NCI-H2196 (cell line): ENCODE measurements at regions not wholly inside any gene's neighbourhood (a gene's known extent, or its start where the extent isn't known, plus 50 kb on each side); places are given as distances from the start of the nearest gene placed in this dataset.
"Not testable (repeated sequence)": the region's sequence is repeated elsewhere in the genome, so short reads cannot be mapped to it uniquely, and the experiment has no call there.

Experiments
- DNase-seq: peaks from one replicate; lab custom pipeline; 2025; ENCODE audit not compliant: unreplicated experiment; lab: John Stamatoyannopoulos, UW

DNA sequence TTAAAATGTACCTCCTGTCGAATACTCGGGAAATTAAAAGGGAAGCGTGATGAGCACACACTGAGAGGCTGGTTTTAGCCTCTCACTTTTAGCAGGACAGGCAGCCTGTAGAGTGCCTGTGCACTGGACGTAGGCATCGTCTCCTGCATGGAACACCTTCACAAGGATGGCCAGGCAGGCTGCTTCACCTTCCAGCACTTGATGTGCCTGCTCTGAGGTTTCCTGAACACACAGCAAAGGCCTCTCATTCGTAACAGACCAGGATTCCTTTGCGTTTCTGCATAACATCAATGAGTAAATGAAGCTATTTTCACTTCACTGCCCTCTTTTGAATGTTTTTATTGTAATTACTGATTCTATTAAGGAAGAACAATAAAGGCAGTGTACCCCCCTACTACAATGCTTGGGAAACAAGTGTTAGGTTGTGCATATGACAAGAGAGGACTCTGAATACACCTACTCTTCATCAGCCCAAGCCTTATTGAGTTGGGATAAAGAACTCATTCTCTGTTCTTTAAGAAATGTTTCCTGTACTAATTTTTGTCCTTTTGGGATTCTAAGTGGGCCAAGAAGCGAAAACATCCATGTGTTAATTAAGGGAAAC lies 1077.6 kb upstream of the FOXG1 start:
- DNase-seq = no peak

DNA sequence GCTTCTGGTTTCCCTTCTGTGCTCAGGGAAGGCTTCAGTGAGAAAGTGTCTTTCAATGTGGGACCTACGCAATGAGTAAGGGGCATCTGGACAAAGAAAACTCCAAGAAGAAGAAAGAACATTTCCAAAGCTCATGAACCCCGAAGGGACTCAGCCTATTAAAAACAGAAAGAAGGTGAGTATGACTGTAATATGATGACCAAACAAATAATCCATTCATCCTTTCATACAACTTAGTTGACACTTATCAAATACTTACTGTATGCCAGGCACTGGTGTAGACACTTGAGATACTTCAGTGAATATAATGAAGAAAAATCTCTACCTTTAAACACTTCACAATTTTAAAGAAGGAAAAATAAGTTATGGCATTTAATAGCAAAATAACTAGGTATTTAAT lies 1054.2 kb upstream of the FOXG1 start:
- no peak for DNase-seq

DNA sequence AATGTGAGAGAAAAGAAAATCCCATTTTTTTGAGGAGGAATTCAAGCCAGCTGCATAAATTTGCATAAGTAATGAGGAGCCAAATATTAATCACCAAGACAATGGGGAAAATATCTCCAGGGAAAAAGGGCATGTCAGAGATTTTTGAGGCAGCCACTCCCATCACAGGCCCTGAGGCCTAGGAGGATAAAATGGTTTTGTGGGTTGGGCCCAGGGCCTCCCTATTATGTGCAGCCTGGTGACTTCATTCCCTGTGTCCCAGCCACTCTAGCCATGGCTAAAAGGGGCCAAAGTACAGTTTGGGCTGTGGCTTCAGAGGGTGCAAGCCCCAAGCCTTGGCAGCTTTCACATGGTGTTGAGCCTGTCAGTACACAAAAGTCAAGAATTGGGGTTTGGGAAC lies 1051.0 kb upstream of the FOXG1 start:
- DNase-seq = no peak

DNA sequence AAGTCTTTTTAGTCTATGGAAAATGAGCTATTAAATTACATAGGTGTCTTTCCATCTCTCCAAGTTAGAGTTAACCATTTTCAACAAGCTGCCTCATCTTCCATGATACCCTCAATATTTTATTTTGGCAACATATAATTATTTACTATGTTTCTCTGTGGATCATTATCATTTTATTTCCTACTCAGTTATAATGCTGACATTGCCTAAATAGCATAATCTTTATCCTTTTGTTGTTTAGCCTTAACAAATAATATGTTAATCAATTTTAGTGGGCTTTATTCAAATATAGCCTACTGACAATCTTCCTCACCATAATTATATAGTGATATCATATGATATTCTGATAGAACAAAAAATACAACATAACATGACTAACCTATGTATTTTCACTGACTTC lies 1044.8 kb upstream of the FOXG1 start:
- no peak for DNase-seq

DNA sequence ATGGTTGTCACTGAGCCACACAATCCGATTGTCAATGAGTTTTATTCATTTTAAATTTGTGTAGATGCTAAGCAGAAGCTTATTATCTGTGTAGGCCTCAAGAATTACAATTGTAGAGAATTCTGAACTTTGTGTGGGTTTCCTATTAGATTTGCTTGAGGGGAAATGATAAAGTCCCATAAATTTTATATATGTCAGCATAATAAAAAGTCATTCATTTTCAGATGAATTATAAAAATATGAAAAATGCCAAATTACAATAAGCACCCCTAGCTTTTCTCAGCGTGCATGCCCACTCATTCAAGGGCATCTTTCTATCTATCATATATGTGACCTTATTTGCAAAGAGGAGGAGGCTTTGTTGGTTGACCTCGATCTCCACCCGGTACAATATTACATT lies 1041.1 kb upstream of the FOXG1 start:
- no peak for DNase-seq

DNA sequence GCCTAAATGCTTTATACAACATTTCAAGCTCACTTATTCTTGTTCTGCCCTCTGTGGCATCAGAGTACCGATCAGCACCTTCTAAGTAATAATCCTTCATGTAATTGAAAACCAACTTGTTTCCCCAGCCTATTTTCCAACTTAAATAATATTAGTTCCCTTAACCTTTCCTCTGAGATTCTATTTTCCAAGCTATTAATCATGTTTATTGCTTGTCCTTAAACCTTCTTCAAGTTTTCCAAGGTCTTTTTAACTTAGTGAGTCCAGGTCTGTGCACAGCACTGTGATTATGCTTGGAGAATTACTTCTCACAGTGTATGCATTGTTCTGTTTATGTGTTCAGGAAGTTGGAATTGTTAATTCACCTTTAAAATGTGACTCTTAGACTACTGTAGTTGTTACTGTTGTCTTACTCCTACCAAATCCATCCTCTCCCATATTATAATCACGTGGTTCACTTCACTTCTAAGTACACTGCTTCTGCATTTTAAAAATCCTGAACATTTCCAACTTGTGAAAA lies 1039.3 kb upstream of the FOXG1 start:
- DNase-seq = no peak

DNA sequence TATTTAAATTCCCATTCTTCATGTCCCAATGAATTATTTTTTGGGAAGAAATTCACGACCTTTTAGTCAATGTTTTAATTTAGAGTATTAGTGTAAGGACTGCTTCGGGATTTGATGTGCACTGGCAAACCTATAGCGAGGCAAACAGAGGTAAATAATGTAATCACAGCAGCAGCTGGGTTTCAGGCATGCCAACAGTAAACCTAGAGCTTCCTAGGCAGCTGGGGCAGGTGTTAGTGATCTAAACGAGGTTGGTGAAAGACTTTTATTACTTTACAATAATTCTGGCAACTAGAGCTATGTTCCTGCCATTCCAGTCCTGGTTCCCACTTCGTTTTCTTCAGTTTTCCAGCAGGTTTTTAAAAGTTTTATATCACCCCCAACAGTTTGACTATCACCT lies 1036.4 kb upstream of the FOXG1 start:
- no peak for DNase-seq

DNA sequence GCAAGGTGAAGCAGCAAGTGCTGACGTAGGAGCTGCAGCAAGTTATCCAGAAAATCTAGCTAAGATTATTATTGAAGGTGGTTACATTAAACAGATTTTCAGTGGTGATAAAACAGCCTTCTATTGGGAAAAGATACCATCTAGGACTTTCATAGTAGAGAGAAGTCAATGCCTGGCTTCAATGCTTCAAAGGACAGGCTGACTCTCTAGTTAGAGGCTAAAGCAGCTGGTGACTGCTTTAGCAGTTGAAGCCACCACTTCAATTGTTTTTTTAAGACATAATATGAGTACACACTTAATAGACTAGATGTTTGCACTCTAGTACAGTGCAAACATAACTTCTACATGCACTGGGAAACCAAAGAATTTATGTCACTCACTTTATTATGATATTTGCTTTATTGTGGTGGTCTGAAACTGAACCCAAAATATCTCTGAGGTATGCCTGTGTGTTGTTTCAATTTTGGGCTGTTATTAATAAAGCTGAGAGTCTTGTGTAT lies 1026.9 kb upstream of the FOXG1 start:
- peak; percentile 47 for DNase-seq

DNA sequence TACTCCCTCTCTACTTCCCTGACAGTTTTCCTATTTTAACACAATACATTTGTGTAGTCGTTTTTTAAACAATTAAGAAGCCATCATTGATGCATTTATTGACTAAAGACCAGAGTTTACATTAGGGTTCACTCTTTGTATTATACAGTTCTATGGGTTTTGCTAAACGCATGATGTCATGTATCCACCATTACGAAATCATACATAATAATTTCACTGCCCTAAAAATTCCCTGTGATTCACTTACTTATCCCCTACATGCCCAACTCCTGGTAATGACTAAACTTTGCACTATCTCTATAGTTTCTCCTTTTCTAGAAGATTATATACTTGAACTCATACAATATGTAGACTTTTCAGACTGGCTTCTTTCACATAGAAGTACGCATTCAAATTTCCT lies 1016.5 kb upstream of the FOXG1 start:
- DNase-seq = no peak

DNA sequence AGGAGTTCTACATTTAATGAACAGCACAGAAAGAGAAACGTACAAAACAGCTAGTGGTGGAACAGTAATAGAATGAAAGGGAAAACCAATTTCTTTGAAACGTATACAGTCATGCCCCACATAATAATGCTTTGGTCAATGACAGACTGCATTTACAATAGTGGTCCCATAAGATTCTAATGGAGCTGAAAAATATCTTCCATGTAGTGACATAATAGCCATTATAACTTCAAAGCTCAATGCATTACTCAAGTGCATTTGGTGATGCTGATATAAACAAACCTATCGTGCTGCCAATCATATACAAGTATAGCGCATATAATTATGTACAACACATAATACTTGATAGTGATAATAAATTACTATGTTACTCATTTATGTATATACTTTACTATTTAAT lies 1008.9 kb upstream of the FOXG1 start:
- not testable (repeated sequence) for DNase-seq

DNA sequence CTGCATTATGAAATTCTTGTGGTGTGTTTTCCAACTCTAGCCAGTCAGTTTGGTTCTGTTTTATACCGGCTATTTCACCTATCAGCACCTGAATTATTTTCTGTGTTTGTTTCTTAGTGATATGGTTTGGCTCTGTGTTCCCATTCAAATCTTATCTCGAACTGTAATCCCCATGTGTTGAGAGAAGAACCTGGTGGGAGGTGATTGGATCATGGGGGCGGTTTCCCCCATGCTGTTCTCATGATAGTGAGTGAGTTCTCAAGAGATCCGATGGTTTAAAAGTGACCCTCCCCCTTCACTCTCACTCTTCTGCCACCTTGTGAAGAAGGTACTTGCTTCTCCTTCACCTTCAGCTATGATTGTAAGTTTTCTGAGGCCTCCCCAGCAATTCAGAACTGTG lies 1006.2 kb upstream of the FOXG1 start:
- not testable (repeated sequence) for DNase-seq

DNA sequence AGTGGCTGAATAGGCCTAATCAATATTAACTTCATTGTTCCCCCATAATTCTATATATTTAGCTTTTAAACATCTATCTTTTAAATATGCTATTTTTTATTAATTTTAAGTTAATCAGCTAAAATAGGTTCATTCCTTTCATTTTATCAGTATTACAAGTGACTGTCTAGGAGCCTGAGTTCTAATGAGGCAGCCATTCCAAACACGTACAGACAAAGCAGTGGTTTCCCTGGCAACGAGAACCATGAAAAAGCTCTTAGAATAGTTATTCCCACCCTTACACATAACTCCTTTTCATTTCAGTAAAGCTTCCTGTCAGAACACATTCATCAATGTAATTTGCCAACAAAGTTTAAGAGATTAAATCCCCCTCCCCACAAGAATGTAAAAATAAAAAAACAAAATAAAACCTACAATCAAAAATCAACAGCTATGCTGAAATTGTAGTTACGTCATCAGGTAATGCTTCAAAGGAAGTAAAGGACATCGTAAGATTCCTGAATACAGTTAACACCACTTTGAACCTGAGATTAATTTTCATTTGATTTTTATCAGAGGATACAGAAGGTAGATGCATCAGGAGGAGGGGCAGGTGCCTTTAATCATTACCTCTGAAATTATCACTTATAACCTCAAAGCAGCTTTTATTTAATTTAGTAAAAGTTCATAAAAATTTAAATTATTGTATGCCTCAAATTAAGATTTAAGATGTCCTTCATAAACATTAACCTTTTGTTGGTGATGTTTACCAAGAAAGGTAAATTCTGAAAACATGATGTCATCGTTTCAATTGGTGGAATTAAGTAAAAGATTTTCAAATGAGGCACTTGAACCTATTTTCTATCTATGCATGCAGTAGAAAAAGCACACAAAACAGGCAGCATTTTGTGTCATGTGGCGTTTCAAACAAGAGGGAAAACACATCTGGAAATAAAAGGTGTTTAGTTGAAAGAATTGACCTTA lies 967.2 kb upstream of the FOXG1 start:
- not testable (repeated sequence) for DNase-seq

DNA sequence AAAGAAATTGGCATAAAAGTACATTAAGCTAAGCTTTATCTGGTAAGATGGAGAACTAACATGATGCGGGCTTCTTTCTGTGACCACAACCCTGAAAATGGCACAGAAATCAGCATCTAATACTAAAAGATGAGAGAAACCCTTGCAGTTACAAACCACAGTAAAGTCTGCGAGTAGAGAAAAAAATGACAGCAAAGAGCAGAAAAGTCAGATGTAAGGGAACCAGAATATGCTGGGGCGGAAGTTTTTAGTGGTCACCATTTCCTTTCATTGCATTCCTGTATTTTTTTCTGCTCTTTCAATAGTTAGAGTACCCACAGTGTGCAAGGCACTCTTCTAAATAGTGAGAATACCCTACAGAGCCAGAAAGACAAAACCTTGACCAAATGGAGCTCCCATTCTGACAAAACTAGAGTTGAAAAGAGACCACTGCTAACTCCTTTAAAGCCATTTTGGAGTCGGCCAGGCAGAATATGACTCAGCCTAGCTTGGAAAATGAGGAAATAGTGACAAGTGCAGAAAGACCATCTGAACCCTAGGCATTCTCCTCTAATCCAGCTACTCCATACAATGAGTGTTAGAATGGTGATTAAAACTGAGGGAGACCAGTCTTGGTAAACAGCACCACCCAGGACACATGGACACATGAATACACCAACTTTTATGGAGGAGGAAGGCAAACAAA lies 948.7 kb upstream of the FOXG1 start:
- DNase-seq = not testable (repeated sequence)

DNA sequence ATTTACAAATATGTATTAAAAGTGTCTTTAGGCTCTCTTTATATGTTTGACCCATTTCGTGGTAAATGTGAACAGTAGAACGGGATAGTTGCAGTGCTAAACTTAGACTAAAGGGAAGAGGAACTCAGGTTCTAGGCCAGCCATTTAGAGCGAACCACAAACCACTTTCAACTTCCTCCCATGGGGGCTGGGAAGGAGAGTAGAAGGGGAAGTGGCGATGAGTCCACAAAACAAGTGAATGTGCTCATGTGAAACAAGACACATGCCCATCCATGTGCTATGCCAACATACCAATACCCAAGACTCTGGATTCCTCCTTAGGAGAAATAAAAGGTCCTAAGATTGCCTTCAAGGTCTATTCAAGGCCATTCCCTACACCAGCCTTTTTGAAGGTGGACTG lies 940.4 kb upstream of the FOXG1 start:
- not testable (repeated sequence) for DNase-seq

DNA sequence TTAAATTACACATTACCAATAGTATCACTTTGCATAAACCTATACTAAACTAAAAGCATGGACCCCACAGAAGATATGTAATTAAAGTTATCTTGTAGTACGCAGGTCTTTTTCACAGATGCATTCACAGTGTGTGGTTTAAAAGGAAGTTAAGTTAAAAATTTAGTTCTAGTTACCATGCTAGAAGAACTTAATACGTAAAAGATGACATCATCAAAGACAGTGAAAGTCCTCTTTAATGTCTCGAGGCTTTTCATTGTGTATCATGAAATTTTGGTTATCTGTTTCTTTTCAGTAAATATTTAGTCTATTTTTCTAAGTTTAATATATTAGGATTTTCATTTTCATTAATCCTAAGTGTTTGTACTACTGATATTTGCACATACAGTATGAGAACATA lies 934.6 kb upstream of the FOXG1 start:
- not testable (repeated sequence) for DNase-seq

DNA sequence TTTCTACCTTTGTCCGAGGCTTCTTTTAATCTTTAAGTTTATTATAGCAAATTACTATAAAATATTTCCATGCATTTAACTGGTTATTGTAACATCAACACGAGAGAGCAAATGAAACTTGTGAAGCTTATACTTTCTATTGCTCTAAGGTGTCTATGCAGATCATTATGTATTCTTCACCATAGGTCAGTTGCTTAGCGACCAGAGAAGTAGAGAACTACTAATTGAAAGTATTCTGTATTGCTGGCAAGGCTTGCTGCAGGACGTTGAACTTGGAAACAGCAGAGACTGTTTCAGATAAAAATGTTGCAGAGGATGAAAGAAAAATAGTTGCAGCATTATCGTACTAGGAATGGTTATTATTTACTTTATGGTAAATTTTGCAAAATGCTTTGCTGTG lies 933.6 kb upstream of the FOXG1 start:
- DNase-seq = not testable (repeated sequence)

DNA sequence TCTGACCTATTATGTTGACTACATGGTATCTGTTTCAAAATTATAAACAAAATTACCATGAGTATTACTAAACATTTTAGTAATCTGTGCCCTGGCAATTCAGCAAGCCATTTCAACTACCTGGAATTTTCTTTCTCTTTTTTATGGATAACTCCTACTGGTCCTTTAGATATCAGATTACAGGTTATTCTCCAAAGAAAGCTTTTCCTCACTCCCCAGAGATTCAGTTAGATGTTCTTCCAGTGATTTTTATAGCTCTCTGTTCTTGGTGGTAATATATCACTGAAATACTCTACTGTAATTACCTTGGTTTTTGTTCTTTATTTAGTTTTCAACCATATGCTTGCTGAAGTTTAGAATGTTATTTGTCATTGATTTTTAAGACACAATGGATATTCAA lies 930.2 kb upstream of the FOXG1 start:
- no peak for DNase-seq

DNA sequence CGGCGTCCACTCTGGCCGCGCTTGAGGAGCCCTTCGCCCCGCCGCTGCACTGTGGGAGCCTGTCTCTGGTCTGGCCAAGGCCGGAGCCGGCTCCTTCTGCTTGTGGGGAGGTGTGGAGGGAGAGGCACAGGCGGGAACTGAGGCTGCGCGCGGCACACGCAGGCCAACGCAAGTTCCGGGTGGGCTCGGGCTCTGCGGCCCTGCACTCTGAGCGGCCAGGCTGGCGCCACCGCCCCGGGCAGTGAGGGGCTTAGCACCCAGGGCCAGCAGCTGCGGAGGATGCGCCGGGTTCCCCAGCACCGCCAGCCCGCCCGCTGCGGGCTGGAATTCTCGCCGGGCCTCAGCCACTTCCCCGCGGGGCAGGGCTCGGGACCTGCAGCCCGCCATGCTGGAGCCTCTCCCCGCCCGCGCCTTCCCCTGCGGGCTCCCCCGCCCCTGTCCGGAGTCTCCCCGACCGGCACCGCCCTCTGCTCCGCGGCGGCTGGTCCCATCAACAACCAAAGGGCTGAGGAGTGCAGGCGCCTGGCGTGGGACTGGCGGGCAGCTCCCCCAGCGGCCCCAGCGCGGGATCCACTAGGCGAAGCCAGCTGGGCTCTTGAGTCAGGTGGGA lies 921.2 kb upstream of the FOXG1 start:
- DNase-seq = no peak

DNA sequence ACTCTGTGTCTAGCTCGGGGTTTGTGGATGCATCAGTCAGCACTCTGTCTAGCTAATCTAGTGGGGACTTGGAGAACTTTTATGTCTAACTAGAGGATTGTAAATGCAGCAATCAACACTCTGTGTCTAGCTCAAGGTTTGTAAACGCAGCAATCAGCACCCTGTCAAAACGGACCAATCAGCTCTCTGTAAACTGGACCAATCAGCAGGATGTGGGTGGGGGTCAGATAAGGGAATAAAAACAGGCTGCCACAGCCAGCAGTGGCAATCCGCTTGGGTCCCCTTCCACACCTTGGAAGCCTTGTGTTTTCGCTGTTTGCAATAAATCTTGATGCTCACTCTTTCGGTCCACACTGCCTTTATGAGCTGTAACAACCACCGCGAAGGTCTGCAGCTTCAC lies 920.7 kb upstream of the FOXG1 start:
- DNase-seq = no peak

DNA sequence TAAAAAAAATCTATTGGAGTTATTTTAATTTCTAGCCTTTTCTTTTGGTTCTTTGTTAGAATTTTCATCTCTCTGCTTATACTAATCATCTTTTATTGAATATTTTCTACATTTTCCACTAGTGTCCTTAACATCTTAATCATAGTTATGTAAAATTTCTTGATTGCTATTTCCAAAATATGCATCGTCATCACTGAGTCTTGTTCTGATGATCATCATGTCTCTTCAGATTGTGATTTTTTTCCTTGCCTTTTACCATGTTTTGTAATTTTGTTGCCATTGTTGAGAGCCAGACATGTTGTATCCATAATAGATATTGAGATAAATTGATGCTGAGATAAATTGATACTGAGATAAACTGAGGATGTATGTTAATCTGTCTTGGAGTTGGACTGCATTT lies 919.1 kb upstream of the FOXG1 start:
- DNase-seq = not testable (repeated sequence)

DNA sequence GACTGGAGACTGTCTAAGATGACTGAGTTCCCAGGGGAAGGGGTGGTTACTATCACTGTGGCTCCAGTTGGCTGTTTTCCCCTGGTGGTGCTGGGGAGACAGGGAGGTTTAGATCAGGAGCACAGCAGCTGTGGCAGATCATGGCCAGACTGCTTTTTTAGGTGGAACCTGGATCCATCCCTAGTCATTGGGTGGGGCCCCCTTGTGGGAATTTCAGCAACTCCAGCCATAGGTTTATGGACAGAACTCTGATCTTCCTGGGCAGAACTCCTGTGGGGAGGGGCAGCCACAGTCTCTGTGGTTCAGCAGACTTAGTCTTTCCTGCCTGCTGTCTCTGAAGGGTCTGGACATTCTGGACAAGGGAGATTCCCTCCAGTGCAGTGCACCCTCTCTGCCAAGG lies 917.4 kb upstream of the FOXG1 start:
- not testable (repeated sequence) for DNase-seq
